HepG2 (cell line): ENCODE measurements at regions not wholly inside any gene's neighbourhood (a gene's known extent, or its start where the extent isn't known, plus 50 kb on each side); places are given as distances from the start of the nearest gene placed in this dataset.

Experiments used
- ATAC-seq: fragments of 200-7000 bp; cut with Tn5 transposase; 3 replicates; pipeline ENCODE4 v1.9.1; 2020; ENCODE audit warnings: mild to moderate bottlenecking, moderate library complexity
- BruUV-seq: library from RNA; stranded (reverse); fragments of 400-500 nt; replicated peaks from 2 replicates; lab custom pipeline; 2021; lab: Mats Ljungman, UMichigan
- CTCF ChIA-PET: fragments of 300-600 bp; formaldehyde crosslinking; extraction: SDS; loops from one replicate; lab custom pipeline; 2021; ENCODE audit warnings: low total read pairs, inconsistent platforms, low intra/inter-chr PET ratio; lab: Yijun Ruan, JAX
- POLR2A ChIA-PET: fragments of 350-600 bp; sonication (Branson Sonifier 250); formaldehyde crosslinking; loops from one replicate; lab custom pipeline; 2020; ENCODE audit warnings: antibody characterized with exemption, inconsistent platforms; lab: Yijun Ruan, JAX
- DNase-seq: peaks from one replicate; pipeline ENCODE4 v3.0.0-alpha.2; 2015; ENCODE audit warnings: low spot score
- FAIRE-seq: peaks from 3 replicates; lab custom pipeline; 2011; peaks lifted over from hg19 to GRCh38; lab: Jason Lieb, UNC
- H2AFZ ChIP-seq: one replicate; pipeline ENCODE4 v1.6.1; 2011; ENCODE audit warnings: low read length, inconsistent platforms
- H3K27ac ChIP-seq: fragments of 300-600 bp; 3 replicates; pipeline ENCODE4 v1.8.0; 2011; ENCODE audit warnings: mixed run types, mild to moderate bottlenecking, mixed read lengths, low read length, inconsistent platforms; ENCODE audit not compliant: insufficient read depth; ENCODE audit errors: extremely low read length
- H3K27me3 ChIP-seq, 2 experiments: fragments of 200-600 bp in 1 of 2; 2 replicates in 1 of 2; 3 replicates in 1 of 2; pipeline versions ENCODE4 v1.6.0 to v1.8.0; 2011; ENCODE audit warnings: low read length in 2 of 2, mild to moderate bottlenecking in 2 of 2, moderate library complexity in 2 of 2, inconsistent platforms in 1 of 2; ENCODE audit not compliant: insufficient read depth in 2 of 2, control insufficient read depth in 1 of 2
- H3K36me3 ChIP-seq, 2 experiments: fragments of 200-600 bp in 1 of 2; replicated peaks in 1 of 2; 2 replicates in 1 of 2; 3 replicates in 1 of 2; pipeline versions ENCODE4 v1.5.1 to v1.8.0; 2011; ENCODE audit warnings: low read length in 2 of 2, inconsistent platforms in 1 of 2; ENCODE audit not compliant: insufficient read depth in 2 of 2, control insufficient read depth in 1 of 2
- H3K4me1 ChIP-seq: 2 replicates; pipeline ENCODE4 v1.5.1; 2012; ENCODE audit warnings: low read length, inconsistent platforms; ENCODE audit not compliant: insufficient read depth
- H3K4me2 ChIP-seq: 2 replicates; pipeline ENCODE4 v1.6.0; 2011; ENCODE audit warnings: low read depth, low read length, inconsistent platforms
- H3K4me3 ChIP-seq, 3 experiments: fragments of 200-600 bp in 1 of 3; sonication (generic), shearing (Covaris generic) in 1 of 3; replicated peaks in 1 of 3; 2 replicates each; pipeline ENCODE4 v1.5.1; 2011 to 2016; ENCODE audit warnings: low read length in 3 of 3, inconsistent platforms in 2 of 3, low read depth in 2 of 3, mild to moderate bottlenecking in 2 of 3, control low read depth in 1 of 3, mixed read lengths in 1 of 3; ENCODE audit not compliant: insufficient read depth in 1 of 3
- H3K79me2 ChIP-seq: one replicate; pipeline ENCODE4 v1.6.1; 2011; ENCODE audit warnings: low read length, inconsistent platforms; ENCODE audit not compliant: insufficient read depth
- H3K9ac ChIP-seq: 2 replicates; pipeline ENCODE4 v1.6.0; 2011; ENCODE audit warnings: mild to moderate bottlenecking, low read depth, low read length, inconsistent platforms; ENCODE audit not compliant: insufficient read depth
- H3K9me3 ChIP-seq: 2 replicates; pipeline ENCODE4 v1.5.1; 2012; ENCODE audit warnings: mild to moderate bottlenecking, low read length
- H4K20me1 ChIP-seq: 2 replicates; pipeline ENCODE4 v1.6.0; 2011; ENCODE audit warnings: inconsistent platforms, mild to moderate bottlenecking, low read length, moderate library complexity; ENCODE audit not compliant: insufficient read depth
- CEBPG ChIP-seq: IDR thresholded peaks from 2 replicates; pipeline ENCODE4 v1.6.1; 2016
- FOXP1 ChIP-seq, 2 experiments: fragments of 450-650 bp in 1 of 2; IDR thresholded peaks; 2 replicates each; pipeline ENCODE4 v1.6.1; 2017 to 2018; ENCODE audit warnings: antibody characterized with exemption in 1 of 2
- KAT7 ChIP-seq: IDR thresholded peaks from 2 replicates; pipeline ENCODE4 v1.6.1; 2018; ENCODE audit warnings: borderline replicate concordance, missing compliant biosample characterization
- MIER2 ChIP-seq: IDR thresholded peaks from 2 replicates; pipeline ENCODE4 v1.6.1; 2016; ENCODE audit warnings: missing biosample characterization, missing genetic modification reagents
- POGK ChIP-seq: sonication (generic); formaldehyde crosslinking; conservative IDR thresholded peaks from 2 replicates; pipeline ENCODE4 v1.8.0; 2022; ENCODE audit warnings: mild to moderate bottlenecking, moderate library complexity, missing genetic modification reagents
- POLR2AphosphoS2 ChIP-seq: IDR thresholded peaks from 2 replicates; pipeline ENCODE4 v1.6.1; 2011; ENCODE audit warnings: low read depth, low read length, improper control_type of control experiment
- POLR2AphosphoS5 ChIP-seq: IDR thresholded peaks from 2 replicates; pipeline ENCODE4 v1.6.1; 2012; ENCODE audit warnings: low read depth, low read length
- PRPF4 ChIP-seq: fragments of 200-400 bp; formaldehyde crosslinking; IDR thresholded peaks from 2 replicates; pipeline ENCODE4 v1.6.1; 2016; ENCODE audit warnings: low read length, low read depth; ENCODE audit not compliant: poor library complexity, severe bottlenecking
- SMARCE1 ChIP-seq: fragments of 450-650 bp; IDR thresholded peaks from 2 replicates; pipeline ENCODE4 v1.6.1; 2017; ENCODE audit warnings: borderline replicate concordance
- TCF7L2 ChIP-seq: IDR thresholded peaks from 2 replicates; pipeline ENCODE4 v1.6.1; 2011; ENCODE audit warnings: mild to moderate bottlenecking, low read depth, low read length, moderate library complexity
- ZMYM3 ChIP-seq: sonication (generic); formaldehyde crosslinking; IDR thresholded peaks from 2 replicates; pipeline ENCODE4 v1.5.1; 2020; ENCODE audit warnings: mild to moderate bottlenecking, missing genetic modification reagents
- ZNF34 ChIP-seq: sonication (generic); formaldehyde crosslinking; IDR thresholded peaks from 2 replicates; pipeline ENCODE4 v1.4.0; 2020; ENCODE audit warnings: mild to moderate bottlenecking, missing genetic modification reagents, borderline replicate concordance
- WGBS: methylation state at CpG from one replicate; pipeline ENCODE4 v1.1.6; 2017; ENCODE audit warnings: low lambda C conversion rate; 5-methylcytosine and 5-hydroxymethylcytosine counted together
- in situ Hi-C: cut with HindIII; loops from 2 replicates; pipeline ENCODE4 v1.10.0; 2017; ENCODE audit warnings: low pct_unique_long_range_greater_than_20kb; ENCODE audit not compliant: extremely low pct_ligation_motif_present
- intact Hi-C: fragments of 100-400 bp; cut with micrococcal nuclease; formaldehyde crosslinking; loops from one replicate; pipeline ENCODE4 v1.10.0; 2022; ENCODE audit not compliant: unreplicated experiment

- in situ Hi-C loops, result no loop called here
- ChIA-PET POLR2A (no interaction called here), CTCF (no interaction called here)
- TF ChIP-seq FOXP1 (IDR thresholded peaks at IDR 0.05) (no peak), FOXP1 (CRISPR knock-in tag; IDR thresholded peaks at IDR 0.05) (no peak)
- Histone ChIP-seq H3K9ac (no peak overlapping the region), H2AFZ (no peak overlapping the region), H3K36me3 (no peaks in the 10 kb centered on the region), H3K4me3 (no peak overlapping the region), H3K79me2 (no peaks in the 10 kb centered on the region), H3K4me2 (no peak overlapping the region), H3K27ac (no peak overlapping the region), H3K27me3 (no peaks in the 10 kb centered on the region), H3K4me1 (no peaks in the 10 kb centered on the region), H4K20me1 (no peaks in the 10 kb centered on the region), H3K9me3 (no peaks in the 10 kb centered on the region)
- DNase-seq, result no peak
- BruUV-seq, result no TSS peak
- 3% methylated on average over 2 of the region's 2 CpGs for WGBS
- intact Hi-C loops, result no loop called here
- no peak for ATAC-seq
- FAIRE-seq, result no peak
Measured at GRCh38 chr7:41114691-41115090, 588.2 kb downstream of the INHBA start.

GRCh38 chr7:41114131-41114530, 588.8 kb downstream of the INHBA start:
- no peaks in the 10 kb centered on the region for H3K36me3 ChIP-seq
- BruUV-seq, result no TSS peak
- no peak overlapping the region for H3K27ac ChIP-seq
- no peaks in the 10 kb centered on the region for H3K9me3 ChIP-seq
- no peaks in the 10 kb centered on the region for H3K4me1 ChIP-seq
- no peaks in the 10 kb centered on the region for H4K20me1 ChIP-seq
- intact Hi-C loops, result no loop called here
- H2AFZ ChIP-seq, result no peak overlapping the region
- in situ Hi-C loops, result no loop called here
- no peak overlapping the region for H3K4me3 ChIP-seq
- FAIRE-seq, result no peak
- no peak for DNase-seq
- H3K79me2 ChIP-seq, result no peaks in the 10 kb centered on the region
- ChIA-PET POLR2A (no interaction called here), CTCF (no interaction called here)
- WGBS, result 0% methylated on average over 1 of the region's 1 CpG
- no peak overlapping the region for H3K9ac ChIP-seq
- ATAC-seq, result no peak
- no peak overlapping the region for H3K4me2 ChIP-seq
- no peak for TF ChIP-seq PRPF4
- no peak for TF ChIP-seq POGK (CRISPR knock-in tag)
- no peak for TF ChIP-seq POLR2AphosphoS5
- TF ChIP-seq SMARCE1, result no peak
- TF ChIP-seq POLR2AphosphoS2, result no peak
- no peak for TF ChIP-seq TCF7L2
- no peak for TF ChIP-seq ZMYM3 (CRISPR knock-in tag)
- no peak for TF ChIP-seq CEBPG (CRISPR knock-in tag)
- no peak for TF ChIP-seq ZNF34
- no peak for TF ChIP-seq KAT7
- TF ChIP-seq MIER2 (CRISPR knock-in tag), result no peak
- H3K27me3 ChIP-seq, result no peaks in the 10 kb centered on the region
